Esophagus muscularis mucosa (tissue), 4 donors: ENCODE measurements at regions not wholly inside any gene's neighbourhood (a gene's known extent, or its start where the extent isn't known, plus 50 kb on each side); places are given as distances from the start of the nearest gene placed in this dataset.

ENCODE experiments used
- DNase-seq: peaks from one replicate; pipeline ENCODE4 v3.0.0-alpha.2; 2017; ENCODE audit errors: extremely low spot score
- H3K27ac ChIP-seq, 4 donors: fragments of 200-600 bp; sonication (generic); replicated peaks in 1 of 4; 1 replicate in 3 of 4; 2 replicates in 1 of 4; pipeline ENCODE4 v1.5.1; 2016 to 2019; ENCODE audit warnings: mild to moderate bottlenecking in 1 of 4
- H3K27me3 ChIP-seq, 4 donors: fragments of 200-600 bp; sonication (generic); one replicate each; pipeline versions ENCODE4 v1.5.1 to v1.6.0; 2016 to 2019
- H3K36me3 ChIP-seq, 4 donors: fragments of 200-600 bp; sonication (generic); one replicate each; pipeline ENCODE4 v1.5.1; 2016 to 2019
- H3K4me1 ChIP-seq, 4 donors: fragments of 200-600 bp; sonication (generic); one replicate each; pipeline ENCODE4 v1.5.1; 2016 to 2019
- H3K4me3 ChIP-seq, 4 donors: fragments of 200-600 bp; sonication (generic); 1 replicate in 2 of 4; 2 replicates in 2 of 4; pipeline ENCODE4 v1.5.1; 2016 to 2019; ENCODE audit warnings: mild to moderate bottlenecking in 4 of 4, moderate library complexity in 1 of 4
- H3K9me3 ChIP-seq, 4 donors: fragments of 200-600 bp; sonication (generic); 1 replicate in 3 of 4; 2 replicates in 1 of 4; pipeline ENCODE4 v1.5.1; 2016 to 2019
- EP300 ChIP-seq: sonication (generic); formaldehyde crosslinking; IDR thresholded peaks from one replicate; pipeline ENCODE4 v1.6.1; 2017; ENCODE audit warnings: antibody characterized with exemption
- POLR2A ChIP-seq: fragments of 450-650 bp; IDR thresholded peaks from one replicate; pipeline ENCODE4 v1.6.1; 2017; ENCODE audit warnings: antibody characterized with exemption, moderate library complexity, mild to moderate bottlenecking, low read depth
- POLR2AphosphoS5 ChIP-seq, 2 donors: sonication (generic); formaldehyde crosslinking; IDR thresholded peaks; one replicate each; pipeline ENCODE4 v1.6.1; 2017; ENCODE audit warnings: antibody characterized with exemption in 2 of 2
- WGBS: methylation state at CpG from one replicate; pipeline ENCODE4 v1.1.5; 2018; 5-methylcytosine and 5-hydroxymethylcytosine counted together
- intact Hi-C: fragments of 100-400 bp; cut with DNase I; formaldehyde crosslinking; loops from one replicate; pipeline ENCODE4 v1.15.1; 2023
- TF ChIP-seq, protein P1 (sequence below), 3 experiments: fragments of 200-600 bp in 2 of 3; fragments of 450-650 bp in 1 of 3; sonication (generic) in 2 of 3; IDR thresholded peaks; one replicate each; pipeline ENCODE4 v1.5.1; 2017 to 2019; ENCODE audit warnings: antibody characterized with exemption in 3 of 3, mild to moderate bottlenecking in 2 of 3, moderate library complexity in 1 of 3

DNA sequence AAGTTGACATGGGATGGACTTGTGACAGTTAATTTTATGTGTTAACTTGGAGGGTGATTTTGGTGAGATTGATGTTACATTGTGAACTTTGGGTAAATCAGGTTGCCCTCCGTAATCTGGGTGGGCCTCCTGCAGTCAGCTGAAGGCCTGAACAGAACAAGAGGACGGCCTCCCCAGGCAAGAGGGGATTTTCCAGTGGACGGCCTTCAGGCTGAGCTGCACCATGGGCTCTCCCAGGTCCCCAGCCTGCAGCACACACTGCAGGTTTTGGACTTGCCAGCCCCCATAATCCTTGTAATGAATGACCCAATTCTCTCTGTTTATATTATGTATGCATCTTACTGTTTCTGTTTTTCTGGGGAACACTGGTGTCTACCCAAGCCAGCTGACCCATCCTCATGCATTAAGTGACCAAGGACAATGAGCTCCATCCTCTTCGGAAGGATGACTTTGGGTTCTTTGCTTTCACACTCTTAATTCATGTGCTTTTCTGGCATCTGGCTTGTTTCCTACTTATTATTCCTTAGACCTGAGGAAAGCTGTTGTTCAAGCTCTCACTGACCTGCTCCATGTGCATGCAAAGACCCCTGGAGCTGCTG is 64.2 kb downstream of the DACT2 start:
- intact Hi-C loops = no loop called here
- H3K4me3 ChIP-seq = no peak overlapping the region

DNA sequence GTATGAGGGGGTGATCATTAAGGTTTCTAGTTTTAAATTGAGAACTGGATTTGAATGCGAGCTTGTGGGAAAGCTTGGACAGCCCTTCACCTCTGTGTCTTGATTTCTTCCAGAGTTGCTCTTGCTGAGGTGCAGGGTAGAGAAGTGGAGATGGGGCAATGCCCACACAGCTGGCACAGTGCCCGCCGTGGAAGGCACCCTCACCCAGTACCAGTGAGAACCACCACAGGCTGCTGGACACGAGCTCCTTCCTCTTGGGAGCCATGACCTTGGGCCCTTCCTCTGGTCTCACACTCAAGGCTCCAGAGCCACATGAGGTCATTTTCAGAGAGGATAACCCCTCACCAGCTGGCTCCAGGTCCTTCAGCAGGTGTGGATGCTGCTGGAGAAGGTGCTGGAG is 67.3 kb downstream of the DACT2 start:
- H3K9me3 ChIP-seq = peaks cover 0 to 11% (median 3%) of the 10 kb centered on the region in 4 donors
- whole genome bisulfite sequencing = 98% methylated on average over 4 of the region's 4 CpGs
- peaks cover 0 to 7% (median 7%) of the 10 kb centered on the region in 4 donors for H3K4me1 ChIP-seq
- H3K4me3 ChIP-seq = no peak overlapping the region
- TF ChIP-seq POLR2A (no peak), POLR2AphosphoS5 (IDR thresholded peaks at IDR 0.05) (no peak), EP300 (no peak)
- TF ChIP-seq, protein P1, sequence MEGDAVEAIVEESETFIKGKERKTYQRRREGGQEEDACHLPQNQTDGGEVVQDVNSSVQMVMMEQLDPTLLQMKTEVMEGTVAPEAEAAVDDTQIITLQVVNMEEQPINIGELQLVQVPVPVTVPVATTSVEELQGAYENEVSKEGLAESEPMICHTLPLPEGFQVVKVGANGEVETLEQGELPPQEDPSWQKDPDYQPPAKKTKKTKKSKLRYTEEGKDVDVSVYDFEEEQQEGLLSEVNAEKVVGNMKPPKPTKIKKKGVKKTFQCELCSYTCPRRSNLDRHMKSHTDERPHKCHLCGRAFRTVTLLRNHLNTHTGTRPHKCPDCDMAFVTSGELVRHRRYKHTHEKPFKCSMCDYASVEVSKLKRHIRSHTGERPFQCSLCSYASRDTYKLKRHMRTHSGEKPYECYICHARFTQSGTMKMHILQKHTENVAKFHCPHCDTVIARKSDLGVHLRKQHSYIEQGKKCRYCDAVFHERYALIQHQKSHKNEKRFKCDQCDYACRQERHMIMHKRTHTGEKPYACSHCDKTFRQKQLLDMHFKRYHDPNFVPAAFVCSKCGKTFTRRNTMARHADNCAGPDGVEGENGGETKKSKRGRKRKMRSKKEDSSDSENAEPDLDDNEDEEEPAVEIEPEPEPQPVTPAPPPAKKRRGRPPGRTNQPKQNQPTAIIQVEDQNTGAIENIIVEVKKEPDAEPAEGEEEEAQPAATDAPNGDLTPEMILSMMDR (IDR thresholded peaks at IDR 0.05) = no peak
- DNase-seq = no peak
- no peak overlapping the region for H3K27ac ChIP-seq
- H3K36me3 ChIP-seq = no peaks in the 10 kb centered on the region
- no peaks in the 10 kb centered on the region for H3K27me3 ChIP-seq
- intact Hi-C loops = no loop called here

More for the DNA sequence above, 64.2 kb downstream of the DACT2 start:
- Histone ChIP-seq H3K9me3 (peaks cover 0 to 11% (median 3%) of the 10 kb centered on the region in 4 donors), H3K27me3 (peaks cover 0 to 5% (median 0%) of the 10 kb centered on the region in 4 donors), H3K36me3 (no peaks in the 10 kb centered on the region), H3K27ac (no peak overlapping the region), H3K4me1 (no peaks in the 10 kb centered on the region)
- TF ChIP-seq EP300 (no peak), POLR2AphosphoS5 (IDR thresholded peaks at IDR 0.05) (no peak), POLR2A (no peak)
- TF ChIP-seq, protein P1 (IDR thresholded peaks at IDR 0.05) = no peak
- no peak for DNase-seq
- WGBS = 96% methylated on average over 4 of the region's 4 CpGs

DNA sequence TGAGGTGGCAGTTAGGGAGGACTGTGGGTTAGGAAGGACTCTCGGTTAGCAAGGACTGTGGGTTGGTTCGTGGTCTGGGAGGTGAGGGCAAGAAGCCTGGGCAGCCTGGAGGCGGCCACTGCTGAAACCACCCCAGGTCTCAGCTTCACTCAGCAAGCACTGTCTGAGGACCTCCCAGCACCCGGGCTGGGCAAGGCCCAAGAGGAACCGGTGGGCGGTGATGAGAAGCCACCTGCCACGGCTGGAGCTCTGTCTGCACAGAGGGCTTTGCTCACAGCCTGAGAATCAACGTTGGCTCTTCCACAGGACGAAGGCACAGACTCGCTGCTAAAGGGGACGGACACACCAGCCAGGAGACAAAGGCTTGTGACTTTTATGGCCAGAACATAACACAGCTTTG is 69.3 kb downstream of the DACT2 start:
- no peak for DNase-seq
- 89% methylated on average over 11 of the region's 11 CpGs for WGBS
- Histone ChIP-seq H3K27me3 (no peaks in the 10 kb centered on the region), H3K9me3 (peaks cover 0 to 3% (median under 1%) of the 10 kb centered on the region in 4 donors), H3K36me3 (no peaks in the 10 kb centered on the region), H3K4me3 (no peak overlapping the region), H3K4me1 (peaks cover 0 to 11% (median 10%) of the 10 kb centered on the region in 4 donors), H3K27ac (no peak overlapping the region)
- TF ChIP-seq POLR2A (no peak), EP300 (no peak), POLR2AphosphoS5 (IDR thresholded peaks at IDR 0.05) (no peak)
- TF ChIP-seq, protein P1 (IDR thresholded peaks at IDR 0.05) = no peak
- intact Hi-C loops = no loop called here

DNA sequence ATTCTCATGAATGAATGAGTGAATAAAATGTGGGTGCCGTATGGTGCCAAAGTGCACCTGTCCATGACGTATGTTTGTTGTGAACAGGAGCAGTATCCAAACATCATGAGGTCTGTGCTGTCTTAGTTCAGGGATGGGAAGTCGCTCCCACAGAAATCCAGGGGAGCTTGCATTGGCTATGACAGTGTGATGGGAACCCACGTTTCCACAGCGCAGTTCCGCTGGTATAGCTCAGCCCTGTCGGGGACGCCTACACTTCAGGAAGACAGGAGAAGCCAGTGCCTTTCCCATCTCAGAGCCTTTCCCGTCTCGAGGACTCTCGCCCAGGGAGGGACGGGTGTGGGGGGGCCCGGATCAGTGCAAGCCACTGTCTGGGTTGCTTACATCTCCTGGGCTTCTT is 69.8 kb downstream of the DACT2 start:
- Histone ChIP-seq H3K36me3 (no peaks in the 10 kb centered on the region), H3K4me3 (no peak overlapping the region), H3K27ac (no peak overlapping the region), H3K9me3 (no peaks in the 10 kb centered on the region), H3K27me3 (no peaks in the 10 kb centered on the region), H3K4me1 (peaks cover 0 to 11% (median 10%) of the 10 kb centered on the region in 4 donors)
- DNase-seq = no peak
- TF ChIP-seq, protein P1 (IDR thresholded peaks at IDR 0.05) = no peak
- TF ChIP-seq EP300 (no peak), POLR2AphosphoS5 (IDR thresholded peaks at IDR 0.05) (no peak), POLR2A (no peak)
- WGBS = 84% methylated on average over 12 of the region's 13 CpGs
- intact Hi-C loops = no loop called here
